ENCODE measurements at regions not wholly inside any gene's neighbourhood (a gene's known extent, or its start where the extent isn't known, plus 50 kb on each side); places are given as distances from the start of the nearest gene placed in this dataset.

DNA sequence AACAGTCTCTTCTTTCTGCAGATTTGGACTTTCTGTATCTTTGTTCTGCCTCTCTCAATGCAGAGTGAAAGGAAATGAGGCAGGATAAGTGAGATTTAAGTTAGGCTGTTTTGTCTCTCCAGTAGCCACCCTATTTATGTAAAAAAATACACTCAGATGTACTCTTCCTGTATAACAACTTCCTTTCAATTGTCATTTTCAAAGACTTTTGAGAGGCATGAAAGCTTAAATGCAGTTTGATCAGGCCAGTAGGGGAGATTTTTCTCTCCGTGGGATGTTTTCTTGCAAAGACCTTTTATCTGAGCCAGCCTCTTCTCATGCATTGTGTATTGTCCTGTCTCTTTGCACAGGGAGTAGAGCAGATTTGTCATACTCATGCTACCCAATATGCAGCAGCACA, 166.8 kb downstream of the SLITRK5 start:
- no peaks in the 10 kb centered on the region for H3K27me3 Mint-ChIP-seq
- H3K9me3 Mint-ChIP-seq, result no peaks in the 10 kb centered on the region

DNA sequence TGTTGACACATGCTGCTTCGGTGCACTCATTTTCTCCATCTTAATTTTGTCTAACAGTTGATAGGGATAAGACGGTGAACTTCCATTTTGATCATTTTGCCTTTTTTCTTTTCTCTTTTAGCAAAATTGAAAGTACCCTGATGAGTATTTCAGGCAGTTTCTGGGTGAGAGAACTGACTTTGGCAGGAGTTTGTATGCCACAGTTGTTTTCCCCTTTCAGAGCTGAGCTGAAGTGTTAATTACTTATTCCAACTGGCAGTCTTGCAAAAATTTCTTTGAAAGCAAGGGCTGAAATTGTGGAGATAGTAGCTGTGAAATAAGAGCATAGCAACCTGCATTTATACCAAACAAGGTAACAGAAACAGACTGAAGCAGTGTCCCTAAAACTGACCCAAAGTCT, 180.2 kb downstream of the SLITRK5 start:
- no peak overlapping the region for H3K27ac Mint-ChIP-seq
- H3K4me3 Mint-ChIP-seq, result no peak overlapping the region
- H3K4me1 Mint-ChIP-seq (ENCODE audit: unreplicated experiment), result no peaks in the 10 kb centered on the region
- H3K9me3 Mint-ChIP-seq, result no peaks in the 10 kb centered on the region
- DNase-seq (ENCODE audit: extremely low spot score, unreplicated experiment), result no peak
- TF ChIP-seq, protein P1, sequence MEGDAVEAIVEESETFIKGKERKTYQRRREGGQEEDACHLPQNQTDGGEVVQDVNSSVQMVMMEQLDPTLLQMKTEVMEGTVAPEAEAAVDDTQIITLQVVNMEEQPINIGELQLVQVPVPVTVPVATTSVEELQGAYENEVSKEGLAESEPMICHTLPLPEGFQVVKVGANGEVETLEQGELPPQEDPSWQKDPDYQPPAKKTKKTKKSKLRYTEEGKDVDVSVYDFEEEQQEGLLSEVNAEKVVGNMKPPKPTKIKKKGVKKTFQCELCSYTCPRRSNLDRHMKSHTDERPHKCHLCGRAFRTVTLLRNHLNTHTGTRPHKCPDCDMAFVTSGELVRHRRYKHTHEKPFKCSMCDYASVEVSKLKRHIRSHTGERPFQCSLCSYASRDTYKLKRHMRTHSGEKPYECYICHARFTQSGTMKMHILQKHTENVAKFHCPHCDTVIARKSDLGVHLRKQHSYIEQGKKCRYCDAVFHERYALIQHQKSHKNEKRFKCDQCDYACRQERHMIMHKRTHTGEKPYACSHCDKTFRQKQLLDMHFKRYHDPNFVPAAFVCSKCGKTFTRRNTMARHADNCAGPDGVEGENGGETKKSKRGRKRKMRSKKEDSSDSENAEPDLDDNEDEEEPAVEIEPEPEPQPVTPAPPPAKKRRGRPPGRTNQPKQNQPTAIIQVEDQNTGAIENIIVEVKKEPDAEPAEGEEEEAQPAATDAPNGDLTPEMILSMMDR (conservative IDR thresholded peaks at IDR 0.05), result no peak
- H3K36me3 Mint-ChIP-seq, result no peaks in the 10 kb centered on the region
- H3K27me3 Mint-ChIP-seq, result no peaks in the 10 kb centered on the region

More for the DNA sequence above, 166.8 kb downstream of the SLITRK5 start:
- H3K36me3 Mint-ChIP-seq, result no peaks in the 10 kb centered on the region
- no peaks in the 10 kb centered on the region for H3K4me1 Mint-ChIP-seq (ENCODE audit: unreplicated experiment)
- no peak for DNase-seq (ENCODE audit: extremely low spot score, unreplicated experiment)
- TF ChIP-seq, protein P1 (conservative IDR thresholded peaks at IDR 0.05), result no peak
- H3K27ac Mint-ChIP-seq, result no peak overlapping the region
- H3K4me3 Mint-ChIP-seq, result no peak overlapping the region

DNA sequence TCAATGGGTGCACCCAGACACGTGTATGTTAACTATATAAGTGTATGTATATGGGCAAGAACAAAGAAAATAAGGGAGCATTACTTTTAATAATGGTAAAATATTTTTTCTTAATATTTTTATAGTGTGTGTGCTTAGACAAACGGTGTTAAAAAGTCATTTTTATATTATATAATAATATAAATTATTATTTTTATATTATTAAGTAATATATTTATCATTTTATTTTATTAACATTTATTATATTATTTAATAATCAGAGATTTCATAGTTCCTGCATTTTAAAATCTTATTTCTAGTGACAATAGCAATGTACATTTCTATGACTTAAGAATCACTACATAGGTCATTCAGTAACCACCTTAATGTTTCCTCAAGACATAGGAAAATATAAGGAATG, 184.4 kb downstream of the SLITRK5 start:
- TF ChIP-seq, protein P1 (conservative IDR thresholded peaks at IDR 0.05), result no peak
- no peak overlapping the region for H3K4me3 Mint-ChIP-seq

DNA sequence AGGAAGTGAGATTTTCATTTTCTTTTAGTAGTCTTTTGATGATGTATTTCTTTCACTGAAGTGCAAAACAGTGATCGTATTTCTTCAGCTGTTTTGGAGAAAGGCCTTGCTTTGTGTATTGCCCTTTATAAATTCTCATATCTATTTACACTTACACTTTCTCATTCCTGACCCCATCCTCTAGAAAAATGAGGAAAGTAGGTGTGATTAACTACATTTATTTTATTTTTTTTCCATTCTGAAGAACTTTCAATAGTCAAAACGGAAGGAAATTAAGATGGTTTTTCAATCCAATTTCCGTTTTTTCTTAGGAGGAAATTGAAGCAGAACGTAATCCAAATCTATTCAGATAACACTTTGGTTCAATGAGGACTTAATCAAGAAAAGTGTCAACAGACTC, 188.1 kb downstream of the SLITRK5 start:
- no peak for DNase-seq (ENCODE audit: extremely low spot score, unreplicated experiment)
- Mint-ChIP-seq H3K27ac (no peak overlapping the region), H3K36me3 (no peaks in the 10 kb centered on the region), H3K4me1 (ENCODE audit: unreplicated experiment) (no peaks in the 10 kb centered on the region), H3K4me3 (no peak overlapping the region), H3K27me3 (no peaks in the 10 kb centered on the region), H3K9me3 (no peaks in the 10 kb centered on the region)
- TF ChIP-seq, protein P1 (conservative IDR thresholded peaks at IDR 0.05), result no peak

More for the DNA sequence above, 184.4 kb downstream of the SLITRK5 start:
- H3K4me1 Mint-ChIP-seq (ENCODE audit: unreplicated experiment), result no peaks in the 10 kb centered on the region
- no peaks in the 10 kb centered on the region for H3K27me3 Mint-ChIP-seq
- DNase-seq (ENCODE audit: extremely low spot score, unreplicated experiment), result no peak
- no peaks in the 10 kb centered on the region for H3K36me3 Mint-ChIP-seq
- no peak overlapping the region for H3K27ac Mint-ChIP-seq
- no peaks in the 10 kb centered on the region for H3K9me3 Mint-ChIP-seq

DNA sequence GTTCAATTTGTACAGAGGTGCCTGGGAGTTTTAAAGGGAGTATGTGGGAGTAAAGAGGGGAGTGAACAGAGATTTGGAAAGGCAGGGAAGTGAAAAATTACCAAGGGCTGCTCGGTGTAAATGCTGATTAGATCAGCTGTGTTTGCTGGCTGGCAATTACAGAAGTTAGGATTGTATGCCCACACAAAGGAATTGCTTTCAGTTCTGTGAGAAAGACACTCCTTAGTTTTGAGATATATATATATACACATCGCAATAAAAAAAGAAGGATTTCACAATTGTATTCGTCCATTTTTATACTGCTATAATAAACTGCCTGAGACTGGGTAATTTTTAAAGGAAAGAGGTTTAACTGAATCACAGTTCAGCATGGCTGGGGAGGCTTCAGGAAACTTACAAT, 196.3 kb downstream of the SLITRK5 start:
- H3K9me3 Mint-ChIP-seq, result no peaks in the 10 kb centered on the region
- no peaks in the 10 kb centered on the region for H3K4me1 Mint-ChIP-seq (ENCODE audit: unreplicated experiment)
- no peak overlapping the region for H3K4me3 Mint-ChIP-seq
- TF ChIP-seq, protein P1 (conservative IDR thresholded peaks at IDR 0.05), result no peak
- H3K27ac Mint-ChIP-seq, result no peak overlapping the region
- no peak for DNase-seq (ENCODE audit: extremely low spot score, unreplicated experiment)
- H3K27me3 Mint-ChIP-seq, result no peaks in the 10 kb centered on the region
- no peaks in the 10 kb centered on the region for H3K36me3 Mint-ChIP-seq

DNA sequence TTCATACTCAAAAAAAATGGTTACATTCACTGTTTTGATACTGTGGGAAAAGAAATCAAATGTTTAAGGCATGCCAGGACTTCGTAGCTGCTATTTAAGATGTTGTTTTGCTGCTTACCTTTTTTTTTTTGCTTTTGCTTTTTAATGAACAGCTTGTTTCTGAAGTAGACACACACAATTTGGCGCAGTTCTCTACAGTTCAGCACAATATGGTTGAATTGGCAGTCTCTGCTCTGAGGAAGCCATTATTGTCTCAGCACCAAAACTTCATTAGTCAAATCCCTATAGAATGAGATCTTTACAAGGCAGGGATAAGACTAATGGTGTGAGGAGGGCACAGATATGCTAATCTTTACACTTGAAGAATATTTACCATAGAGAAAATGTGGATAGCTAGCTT, 197.6 kb downstream of the SLITRK5 start:
- no peaks in the 10 kb centered on the region for H3K27me3 Mint-ChIP-seq
- H3K4me3 Mint-ChIP-seq, result no peak overlapping the region
- H3K9me3 Mint-ChIP-seq, result no peaks in the 10 kb centered on the region
- TF ChIP-seq, protein P1 (conservative IDR thresholded peaks at IDR 0.05), result no peak
- H3K4me1 Mint-ChIP-seq (ENCODE audit: unreplicated experiment), result no peaks in the 10 kb centered on the region
- no peaks in the 10 kb centered on the region for H3K36me3 Mint-ChIP-seq
- DNase-seq (ENCODE audit: extremely low spot score, unreplicated experiment), result no peak
- no peak overlapping the region for H3K27ac Mint-ChIP-seq

Data from type B pancreatic cell (in vitro differentiated cells).